Esophagus muscularis mucosa (tissue), 4 donors: ENCODE measurements at regions not wholly inside any gene's neighbourhood (a gene's known extent, or its start where the extent isn't known, plus 50 kb on each side); places are given as distances from the start of the nearest gene placed in this dataset.

ENCODE experiments used
- DNase-seq: peaks from one replicate; pipeline ENCODE4 v3.0.0-alpha.2; 2017; ENCODE audit errors: extremely low spot score
- H3K27ac ChIP-seq, 4 donors: fragments of 200-600 bp; sonication (generic); replicated peaks in 1 of 4; 1 replicate in 3 of 4; 2 replicates in 1 of 4; pipeline ENCODE4 v1.5.1; 2016 to 2019; ENCODE audit warnings: mild to moderate bottlenecking in 1 of 4
- H3K27me3 ChIP-seq, 4 donors: fragments of 200-600 bp; sonication (generic); one replicate each; pipeline versions ENCODE4 v1.5.1 to v1.6.0; 2016 to 2019
- H3K36me3 ChIP-seq, 4 donors: fragments of 200-600 bp; sonication (generic); one replicate each; pipeline ENCODE4 v1.5.1; 2016 to 2019
- H3K4me1 ChIP-seq, 4 donors: fragments of 200-600 bp; sonication (generic); one replicate each; pipeline ENCODE4 v1.5.1; 2016 to 2019
- H3K4me3 ChIP-seq, 4 donors: fragments of 200-600 bp; sonication (generic); 1 replicate in 2 of 4; 2 replicates in 2 of 4; pipeline ENCODE4 v1.5.1; 2016 to 2019; ENCODE audit warnings: mild to moderate bottlenecking in 4 of 4, moderate library complexity in 1 of 4
- H3K9me3 ChIP-seq, 4 donors: fragments of 200-600 bp; sonication (generic); 1 replicate in 3 of 4; 2 replicates in 1 of 4; pipeline ENCODE4 v1.5.1; 2016 to 2019
- CTCF ChIP-seq, 3 experiments: fragments of 200-600 bp in 2 of 3; fragments of 450-650 bp in 1 of 3; sonication (generic) in 2 of 3; IDR thresholded peaks; one replicate each; pipeline ENCODE4 v1.5.1; 2017 to 2019; ENCODE audit warnings: antibody characterized with exemption in 3 of 3, mild to moderate bottlenecking in 2 of 3, moderate library complexity in 1 of 3
- EP300 ChIP-seq: sonication (generic); formaldehyde crosslinking; IDR thresholded peaks from one replicate; pipeline ENCODE4 v1.6.1; 2017; ENCODE audit warnings: antibody characterized with exemption
- POLR2A ChIP-seq: fragments of 450-650 bp; IDR thresholded peaks from one replicate; pipeline ENCODE4 v1.6.1; 2017; ENCODE audit warnings: antibody characterized with exemption, moderate library complexity, mild to moderate bottlenecking, low read depth
- POLR2AphosphoS5 ChIP-seq, 2 donors: sonication (generic); formaldehyde crosslinking; IDR thresholded peaks; one replicate each; pipeline ENCODE4 v1.6.1; 2017; ENCODE audit warnings: antibody characterized with exemption in 2 of 2
- WGBS: methylation state at CpG from one replicate; pipeline ENCODE4 v1.1.5; 2018; 5-methylcytosine and 5-hydroxymethylcytosine counted together
- intact Hi-C: fragments of 100-400 bp; cut with DNase I; formaldehyde crosslinking; loops from one replicate; pipeline ENCODE4 v1.15.1; 2023

- Histone ChIP-seq H3K4me3 (no peak overlapping the region), H3K27ac (no peak overlapping the region), H3K9me3 (peaks cover 0 to 5% (median 0%) of the 10 kb centered on the region in 4 donors), H3K4me1 (no peaks in the 10 kb centered on the region), H3K36me3 (no peaks in the 10 kb centered on the region), H3K27me3 (no peaks in the 10 kb centered on the region)
- intact Hi-C loops, result no loop called here
- 69% methylated on average over 4 of the region's 4 CpGs for WGBS
- no peak for DNase-seq
- TF ChIP-seq CTCF (IDR thresholded peaks at IDR 0.05), result no peak
- TF ChIP-seq EP300, result no peak
- no peak for TF ChIP-seq POLR2A
- TF ChIP-seq POLR2AphosphoS5 (IDR thresholded peaks at IDR 0.05), result no peak
Measured at GRCh38 chr10:120398180-120398579, 58.8 kb upstream of the PLPP4 start.

- Histone ChIP-seq H3K4me3 (no peak overlapping the region), H3K27ac (no peak overlapping the region), H3K9me3 (peaks cover 0 to 5% (median 0%) of the 10 kb centered on the region in 4 donors), H3K36me3 (no peaks in the 10 kb centered on the region), H3K4me1 (no peaks in the 10 kb centered on the region), H3K27me3 (no peaks in the 10 kb centered on the region)
- intact Hi-C loops, result no loop called here
- TF ChIP-seq CTCF (IDR thresholded peaks at IDR 0.05), result no peak
- no peak for DNase-seq
- 82% methylated on average over 1 of the region's 1 CpG for WGBS
Measured at GRCh38 chr10:120400601-120401000, 56.4 kb upstream of the PLPP4 start.

- Histone ChIP-seq H3K4me1 (no peaks in the 10 kb centered on the region), H3K27ac (no peak overlapping the region), H3K27me3 (no peaks in the 10 kb centered on the region), H3K4me3 (no peak overlapping the region), H3K36me3 (no peaks in the 10 kb centered on the region), H3K9me3 (peaks cover 0 to 5% (median 0%) of the 10 kb centered on the region in 4 donors)
- no peak for DNase-seq
- intact Hi-C loops, result no loop called here
- 89% methylated on average over 1 of the region's 1 CpG for WGBS
- TF ChIP-seq CTCF (IDR thresholded peaks at IDR 0.05) (no peak), POLR2AphosphoS5 (IDR thresholded peaks at IDR 0.05) (no peak), EP300 (no peak), POLR2A (no peak)
Measured at GRCh38 chr10:120402147-120402766, 54.8 kb upstream of the PLPP4 start.

- H3K27me3 ChIP-seq, result no peaks in the 10 kb centered on the region
- H3K4me1 ChIP-seq, result no peaks in the 10 kb centered on the region
- no peak for DNase-seq
- H3K36me3 ChIP-seq, result no peaks in the 10 kb centered on the region
- TF ChIP-seq CTCF (IDR thresholded peaks at IDR 0.05), result no peak
- no peak for TF ChIP-seq POLR2A
- TF ChIP-seq POLR2AphosphoS5 (IDR thresholded peaks at IDR 0.05), result no peak
- WGBS, result 91% methylated on average over 3 of the region's 3 CpGs
- no peak overlapping the region for H3K4me3 ChIP-seq
- peaks cover 0 to 5% (median 0%) of the 10 kb centered on the region in 4 donors for H3K9me3 ChIP-seq
- intact Hi-C loops, result no loop called here
- H3K27ac ChIP-seq, result no peak overlapping the region
Measured at GRCh38 chr10:120403109-120403508, 53.9 kb upstream of the PLPP4 start.

- no peak for DNase-seq
- Histone ChIP-seq H3K27ac (no peak overlapping the region), H3K36me3 (no peaks in the 10 kb centered on the region), H3K4me1 (no peaks in the 10 kb centered on the region), H3K27me3 (no peaks in the 10 kb centered on the region), H3K4me3 (no peak overlapping the region), H3K9me3 (no peaks in the 10 kb centered on the region)
- intact Hi-C loops, result no loop called here
- 92% methylated on average over 4 of the region's 4 CpGs for WGBS
- TF ChIP-seq POLR2A (no peak), POLR2AphosphoS5 (IDR thresholded peaks at IDR 0.05) (no peak), EP300 (no peak), CTCF (IDR thresholded peaks at IDR 0.05) (no peak)
Measured at GRCh38 chr10:120406376-120406775, 50.7 kb upstream of the PLPP4 start.
